ENCODE measurements at regions not wholly inside any gene's neighbourhood (a gene's known extent, or its start where the extent isn't known, plus 50 kb on each side); places are given as distances from the start of the nearest gene placed in this dataset.
"Not testable (repeated sequence)": the region's sequence is repeated elsewhere in the genome, so short reads cannot be mapped to it uniquely, and the experiment has no call there.

DNA sequence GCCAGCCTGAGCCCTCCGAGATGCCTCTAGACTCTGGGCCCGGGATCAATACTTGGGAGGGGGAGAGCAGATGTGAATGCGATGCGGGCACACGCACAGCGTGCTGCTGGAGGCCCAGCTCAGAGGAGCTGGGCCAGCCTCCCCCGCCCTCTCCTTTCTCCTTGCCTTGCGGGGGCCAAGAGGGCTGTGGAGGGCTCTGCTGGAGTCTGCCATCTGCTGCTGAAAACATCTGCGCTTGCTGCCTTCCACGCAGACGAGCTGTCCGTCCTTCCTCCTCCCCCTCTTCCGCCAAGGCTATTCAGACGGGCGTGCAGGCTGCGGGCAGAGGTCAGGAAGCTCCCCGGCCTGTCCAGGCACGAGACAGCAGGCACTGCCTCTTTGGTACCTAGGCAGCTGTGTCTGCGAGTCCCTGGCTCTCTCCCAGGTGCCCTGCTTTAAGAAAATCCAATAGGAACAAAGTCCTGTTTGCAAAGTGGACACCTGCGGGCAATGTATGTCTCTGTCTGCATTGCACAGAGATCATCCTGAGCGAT is 75.2 kb downstream of the SPRING1 start:
- Mint-ChIP-seq H3K4me1 (ENCODE audit: low read depth) (peaks cover 2% of the 10 kb centered on the region), H3K9me3 (no peaks in the 10 kb centered on the region), H3K4me3 (no peak overlapping the region), H3K27me3 (ENCODE audit: low read depth) (peaks cover 22% of the 10 kb centered on the region), H3K27ac (no peak overlapping the region), H3K36me3 (ENCODE audit: low read depth) (no peaks in the 10 kb centered on the region)

DNA sequence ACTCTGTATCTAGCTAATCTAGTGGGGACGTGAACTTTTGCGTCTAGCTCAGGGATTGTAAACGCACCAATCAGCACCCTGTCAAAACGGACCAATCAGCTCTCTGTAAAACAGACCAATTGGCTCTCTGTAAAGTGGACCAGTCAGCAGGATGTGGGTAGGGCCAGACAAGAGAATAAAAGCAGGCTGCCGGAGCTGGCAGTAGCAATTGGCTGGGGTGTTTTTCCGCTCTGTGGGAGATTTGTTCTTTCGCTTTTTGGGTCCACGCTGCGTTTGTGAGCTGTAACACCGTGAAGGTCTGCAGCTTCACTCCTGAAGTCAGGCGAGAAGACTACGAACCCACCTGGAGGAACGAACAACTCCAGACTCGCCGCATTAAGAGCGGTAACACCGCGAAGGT is 76.5 kb downstream of the SPRING1 start:
- Mint-ChIP-seq H3K36me3 (ENCODE audit: low read depth) (no peaks in the 10 kb centered on the region), H3K4me3 (no peak overlapping the region), H3K4me1 (ENCODE audit: low read depth) (peaks cover 2% of the 10 kb centered on the region), H3K9me3 (no peaks in the 10 kb centered on the region), H3K27me3 (ENCODE audit: low read depth) (peaks cover 35% of the 10 kb centered on the region), H3K27ac (no peak overlapping the region)

DNA sequence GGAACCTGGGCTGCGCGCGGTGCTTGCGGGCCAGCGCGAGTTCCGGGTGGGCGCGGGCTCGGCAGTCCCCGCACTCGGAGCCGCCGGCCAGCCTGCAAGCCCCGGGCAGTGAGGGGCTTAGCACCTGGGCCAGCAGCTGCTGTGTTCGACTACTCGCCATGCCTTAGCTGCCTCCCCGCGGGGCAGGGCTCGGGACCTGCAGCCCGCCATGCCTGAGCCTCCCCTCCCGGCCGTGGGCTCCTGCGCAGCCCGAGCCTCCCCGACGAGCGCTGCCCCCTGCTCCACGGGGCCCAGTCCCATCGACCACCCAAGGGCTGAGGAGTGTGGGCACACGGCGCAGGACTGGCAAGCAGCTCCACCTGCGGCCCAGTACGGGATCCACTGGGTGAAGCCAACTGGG is 77.1 kb downstream of the SPRING1 start:
- not testable (repeated sequence) for H3K36me3 Mint-ChIP-seq (ENCODE audit: low read depth); H3K4me1 Mint-ChIP-seq (ENCODE audit: low read depth); H3K27ac Mint-ChIP-seq; H3K9me3 Mint-ChIP-seq; H3K4me3 Mint-ChIP-seq
- peaks cover 38% of the 10 kb centered on the region for H3K27me3 Mint-ChIP-seq (ENCODE audit: low read depth)

DNA sequence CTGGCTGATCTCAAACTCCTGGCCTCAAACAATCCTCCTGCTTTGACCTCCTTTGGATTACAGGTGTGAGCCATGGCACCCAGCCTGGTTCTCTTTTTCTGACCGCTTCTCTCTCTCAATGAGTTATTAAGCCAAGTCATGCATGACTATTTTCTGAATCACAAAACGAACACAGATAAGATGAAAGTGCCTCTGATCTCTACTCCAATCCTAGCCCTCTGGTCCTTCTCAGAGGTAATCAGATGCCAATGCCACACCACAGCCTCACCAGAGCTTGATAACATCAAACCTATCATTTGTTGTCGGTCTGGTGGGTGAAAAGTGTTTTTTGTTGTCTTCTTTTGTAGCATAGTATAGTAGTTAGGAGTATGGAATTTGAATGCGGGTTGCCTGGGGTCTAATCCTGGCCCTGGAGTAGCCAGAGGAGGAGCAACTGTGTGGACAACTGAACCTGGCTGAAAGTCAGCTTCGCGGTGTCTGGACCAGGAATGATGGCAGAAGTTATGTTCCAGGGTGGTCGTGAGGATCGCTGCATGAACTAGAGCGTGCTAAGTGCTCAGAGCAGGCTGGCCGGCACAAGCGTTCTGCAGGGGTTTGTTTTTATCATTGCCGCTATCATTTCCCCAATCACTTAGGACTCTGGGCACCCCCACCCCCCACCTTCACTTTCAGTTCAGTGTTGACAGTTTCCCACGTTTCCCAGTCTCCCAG is 77.9 kb downstream of the SPRING1 start:
- Mint-ChIP-seq H3K36me3 (ENCODE audit: low read depth) (no peaks in the 10 kb centered on the region), H3K27ac (no peak overlapping the region), H3K4me1 (ENCODE audit: low read depth) (peaks cover 2% of the 10 kb centered on the region), H3K9me3 (no peaks in the 10 kb centered on the region), H3K27me3 (ENCODE audit: low read depth) (peaks cover 38% of the 10 kb centered on the region), H3K4me3 (no peak overlapping the region)

DNA sequence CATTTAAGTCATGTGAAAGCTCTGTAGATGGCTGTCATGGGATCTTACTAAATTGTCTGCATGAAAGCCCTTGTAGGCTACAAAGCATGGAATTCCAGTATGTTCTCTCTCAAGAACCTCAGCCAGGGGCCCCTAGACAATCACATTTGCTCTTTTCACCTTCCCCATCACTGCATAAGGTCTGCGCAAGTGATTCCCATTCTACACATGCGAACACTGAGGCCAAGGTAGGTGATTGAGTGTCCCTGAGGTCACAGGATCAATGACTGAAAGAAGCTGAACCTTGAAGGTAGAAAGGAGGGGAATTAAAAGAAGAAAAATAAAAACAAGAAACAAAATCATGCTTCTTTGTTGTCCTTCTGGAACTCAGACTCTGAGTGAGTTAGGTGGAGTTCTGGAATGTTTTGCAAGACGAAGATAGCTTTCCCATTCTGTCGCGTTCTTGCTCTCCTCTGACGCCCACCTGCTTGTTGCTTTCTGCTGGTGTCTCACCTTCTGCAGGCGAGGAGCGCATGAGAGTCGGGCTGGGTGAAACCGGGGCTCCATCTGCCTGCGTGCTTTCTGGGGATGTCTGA is 79.9 kb downstream of the SPRING1 start:
- H3K27me3 Mint-ChIP-seq (ENCODE audit: low read depth) = peaks cover 46% of the 10 kb centered on the region

DNA sequence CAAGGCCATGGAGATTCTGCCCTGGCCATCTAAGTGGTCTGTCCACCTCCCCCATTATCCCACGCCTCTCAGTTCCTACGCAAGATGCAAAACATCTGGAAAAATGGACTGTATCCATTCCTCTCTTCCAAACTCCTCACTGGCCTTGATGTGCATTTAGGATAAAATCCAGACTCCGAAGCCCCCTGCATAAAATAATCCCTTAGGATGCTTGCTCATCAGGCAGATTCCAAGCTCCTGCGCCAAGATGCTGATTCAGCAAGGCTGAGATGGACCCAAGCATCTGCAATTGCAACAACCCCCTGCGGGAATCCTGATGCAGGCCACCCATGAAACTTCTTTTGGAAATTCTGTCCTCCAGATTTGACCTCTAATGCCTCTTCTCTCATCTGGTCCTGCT is 81.6 kb downstream of the SPRING1 start:
- no peak overlapping the region for H3K27ac Mint-ChIP-seq
- no peak overlapping the region for H3K4me3 Mint-ChIP-seq
- H3K36me3 Mint-ChIP-seq (ENCODE audit: low read depth) = no peaks in the 10 kb centered on the region
- H3K9me3 Mint-ChIP-seq = no peaks in the 10 kb centered on the region
- peaks cover 2% of the 10 kb centered on the region for H3K4me1 Mint-ChIP-seq (ENCODE audit: low read depth)
- peaks cover 55% of the 10 kb centered on the region for H3K27me3 Mint-ChIP-seq (ENCODE audit: low read depth)

More for the DNA sequence above, 79.9 kb downstream of the SPRING1 start:
- Mint-ChIP-seq H3K4me3 (no peak overlapping the region), H3K27ac (no peak overlapping the region), H3K9me3 (no peaks in the 10 kb centered on the region), H3K4me1 (ENCODE audit: low read depth) (peaks cover 2% of the 10 kb centered on the region), H3K36me3 (ENCODE audit: low read depth) (no peaks in the 10 kb centered on the region)

DNA sequence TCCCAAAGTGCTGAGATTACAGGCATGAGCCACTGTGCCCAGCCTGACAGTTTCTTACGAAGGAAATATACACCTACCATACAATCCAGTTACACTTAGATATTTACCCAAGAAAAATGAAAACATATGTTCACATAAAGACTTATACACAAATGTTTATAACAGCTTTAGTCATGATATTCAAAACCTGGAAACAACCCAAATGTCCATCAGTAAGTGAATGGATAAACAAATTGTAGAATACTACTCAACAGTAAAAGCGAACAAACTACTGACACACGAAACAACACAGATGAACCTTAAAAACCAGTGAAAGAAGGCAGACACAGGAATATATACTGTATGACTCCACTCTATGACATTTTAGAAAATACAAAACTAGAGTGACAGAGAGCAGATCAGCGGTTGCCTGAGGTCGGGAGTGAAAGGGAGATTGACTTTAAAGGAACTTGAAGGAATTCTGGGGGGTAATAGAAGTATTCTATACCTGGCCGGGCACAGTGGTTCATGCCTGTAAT is 83.6 kb downstream of the SPRING1 start:
- Mint-ChIP-seq H3K4me1 (ENCODE audit: low read depth) (peaks cover 8% of the 10 kb centered on the region), H3K36me3 (ENCODE audit: low read depth) (no peaks in the 10 kb centered on the region), H3K27me3 (ENCODE audit: low read depth) (peaks cover 61% of the 10 kb centered on the region), H3K9me3 (peaks cover 3% of the 10 kb centered on the region), H3K27ac (no peak overlapping the region), H3K4me3 (no peak overlapping the region)

DNA sequence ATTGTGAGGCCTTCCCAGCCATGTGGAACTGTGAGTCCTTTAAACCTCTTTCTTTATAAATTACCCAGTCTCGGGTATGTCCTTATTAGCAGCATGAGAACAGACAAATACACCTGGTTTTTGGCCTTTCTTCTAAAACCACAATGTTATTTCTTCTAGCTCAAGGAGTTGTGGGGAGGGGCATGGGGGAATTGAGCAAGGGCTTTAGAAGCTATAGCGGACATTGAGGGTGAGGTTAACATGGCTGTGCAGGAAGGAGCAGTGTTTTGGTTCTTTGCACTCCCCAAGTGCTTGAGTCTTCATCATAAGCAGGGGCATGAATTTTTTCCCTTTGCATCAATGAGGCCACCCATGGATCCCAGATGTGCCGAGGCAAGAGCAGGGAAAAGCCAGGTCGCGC is 86.8 kb downstream of the SPRING1 start:
- Mint-ChIP-seq H3K4me1 (ENCODE audit: low read depth) (peaks cover 12% of the 10 kb centered on the region), H3K4me3 (no peak overlapping the region), H3K27ac (no peak overlapping the region), H3K36me3 (ENCODE audit: low read depth) (no peaks in the 10 kb centered on the region), H3K27me3 (ENCODE audit: low read depth) (peaks cover 36% of the 10 kb centered on the region), H3K9me3 (peaks cover 6% of the 10 kb centered on the region)

DNA sequence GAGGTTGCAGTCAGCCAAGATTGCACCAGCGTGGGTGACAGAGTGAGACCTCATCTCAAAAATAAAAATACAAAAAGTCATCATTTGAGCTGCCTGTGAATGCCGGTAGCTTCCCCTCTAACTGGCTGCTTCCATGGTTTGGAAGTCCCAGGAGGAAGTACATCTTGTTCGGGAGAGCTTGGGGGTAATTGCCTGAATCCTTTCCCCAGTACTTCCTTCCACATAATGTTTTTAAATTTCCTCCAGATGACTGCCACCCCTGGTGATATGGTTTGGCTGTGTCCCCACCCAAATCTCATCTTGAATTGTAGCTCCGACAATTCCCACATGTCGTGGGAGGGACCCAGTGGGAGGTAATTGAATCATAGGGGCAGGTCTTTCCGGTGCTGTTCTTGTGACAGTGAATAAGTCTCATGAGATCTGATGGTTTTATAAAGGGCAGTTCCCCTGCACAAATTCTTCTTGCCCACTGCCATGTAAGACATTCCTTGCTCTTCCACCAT is 87.2 kb downstream of the SPRING1 start:
- Mint-ChIP-seq H3K27ac (no peak overlapping the region), H3K4me1 (ENCODE audit: low read depth) (peaks cover 12% of the 10 kb centered on the region), H3K36me3 (ENCODE audit: low read depth) (no peaks in the 10 kb centered on the region), H3K9me3 (peaks cover 6% of the 10 kb centered on the region), H3K27me3 (ENCODE audit: low read depth) (peaks cover 39% of the 10 kb centered on the region), H3K4me3 (no peak overlapping the region)

DNA sequence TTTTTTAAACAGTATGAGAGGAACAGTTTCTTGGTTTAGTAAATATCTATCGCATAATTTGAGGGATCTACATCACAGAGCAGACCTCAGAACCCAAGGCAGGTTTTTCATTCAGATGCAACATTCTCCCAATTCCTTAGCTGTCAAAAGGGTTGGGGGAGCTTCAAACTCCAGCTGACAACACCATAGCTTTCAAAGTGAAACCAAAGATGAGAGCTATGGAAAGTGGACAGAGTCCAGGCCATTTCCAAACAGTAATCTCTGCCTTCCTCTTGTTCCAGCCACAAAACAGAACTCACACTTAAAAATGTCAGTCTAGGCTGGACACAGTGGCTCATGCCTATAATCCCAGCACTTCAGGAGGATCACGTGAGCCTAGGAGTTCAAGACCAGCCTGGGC is 87.8 kb downstream of the SPRING1 start:
- peaks cover 40% of the 10 kb centered on the region for H3K27me3 Mint-ChIP-seq (ENCODE audit: low read depth)
- H3K27ac Mint-ChIP-seq = no peak overlapping the region
- no peak overlapping the region for H3K4me3 Mint-ChIP-seq
- H3K9me3 Mint-ChIP-seq = peaks cover 7% of the 10 kb centered on the region
- H3K36me3 Mint-ChIP-seq (ENCODE audit: low read depth) = no peaks in the 10 kb centered on the region
- H3K4me1 Mint-ChIP-seq (ENCODE audit: low read depth) = peaks cover 12% of the 10 kb centered on the region

DNA sequence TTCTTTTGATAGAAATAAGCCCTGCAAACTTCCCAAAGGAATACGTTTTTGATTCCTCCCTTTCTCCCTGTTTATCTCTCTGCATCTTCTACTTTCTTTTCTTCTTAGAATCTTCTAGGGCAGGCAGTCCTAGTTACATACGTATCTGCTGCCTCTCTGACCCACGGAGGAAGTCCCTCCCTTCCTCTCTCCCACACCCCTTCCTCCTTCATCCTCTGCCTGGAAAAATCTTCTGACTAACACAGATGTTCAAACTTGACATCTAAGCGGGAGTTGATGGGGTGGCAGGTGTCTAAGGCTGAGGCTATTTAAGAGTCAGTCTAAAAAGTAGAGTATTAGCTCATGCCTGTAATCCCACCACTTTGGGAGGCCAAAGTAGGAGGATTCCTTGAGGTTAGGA is 88.6 kb downstream of the MAP1LC3B2 start:
- Mint-ChIP-seq H3K4me1 (ENCODE audit: low read depth) (peaks cover 13% of the 10 kb centered on the region), H3K9me3 (peaks cover 22% of the 10 kb centered on the region), H3K4me3 (no peak overlapping the region), H3K36me3 (ENCODE audit: low read depth) (no peaks in the 10 kb centered on the region), H3K27me3 (ENCODE audit: low read depth) (peaks cover 34% of the 10 kb centered on the region), H3K27ac (no peak overlapping the region)

DNA sequence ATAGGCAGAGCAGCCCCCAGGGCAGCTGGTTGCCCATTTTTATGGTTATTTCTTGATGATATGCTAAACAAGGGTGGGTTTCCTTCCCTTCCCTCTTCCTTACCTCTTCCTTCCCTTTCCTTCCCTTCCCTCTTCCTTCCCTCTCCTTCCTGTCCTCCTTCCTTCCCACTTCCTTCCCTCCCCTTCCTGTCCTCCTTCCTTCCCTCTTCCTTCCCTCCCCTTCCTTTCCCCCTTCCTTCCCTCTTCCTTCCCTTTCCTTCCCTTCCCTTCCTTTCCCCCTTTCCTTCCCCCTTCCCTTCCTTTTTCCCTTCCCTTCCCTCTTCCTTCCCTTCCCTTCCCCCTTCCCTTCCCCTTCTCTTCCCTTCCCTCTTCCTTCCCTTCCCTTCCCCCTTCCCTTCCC is 87.7 kb downstream of the MAP1LC3B2 start:
- H3K27ac Mint-ChIP-seq = no peak overlapping the region
- H3K4me3 Mint-ChIP-seq = no peak overlapping the region
- H3K9me3 Mint-ChIP-seq = peaks cover 23% of the 10 kb centered on the region
- peaks cover 30% of the 10 kb centered on the region for H3K27me3 Mint-ChIP-seq (ENCODE audit: low read depth)
- peaks cover 14% of the 10 kb centered on the region for H3K4me1 Mint-ChIP-seq (ENCODE audit: low read depth)
- no peaks in the 10 kb centered on the region for H3K36me3 Mint-ChIP-seq (ENCODE audit: low read depth)

DNA sequence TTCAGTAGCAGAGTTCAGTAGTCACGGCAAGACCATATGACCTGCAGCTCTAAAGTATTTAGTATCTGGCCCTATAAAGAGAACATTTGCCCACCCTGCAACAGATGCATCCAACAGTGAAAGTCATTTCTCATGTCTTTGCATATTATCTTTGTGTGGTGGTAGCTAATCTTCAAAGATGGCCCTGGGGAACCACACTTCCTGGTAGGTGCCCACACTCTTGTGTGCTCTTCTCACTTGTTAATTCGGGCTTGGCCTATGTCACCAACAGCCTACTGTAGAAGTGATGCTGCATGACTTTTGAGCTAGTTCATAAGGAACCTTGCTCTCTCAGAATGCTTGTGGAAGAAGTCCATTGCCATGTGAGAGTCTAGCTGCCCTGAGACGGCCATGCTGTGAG is 85.6 kb downstream of the MAP1LC3B2 start:
- H3K27ac Mint-ChIP-seq = no peak overlapping the region
- no peaks in the 10 kb centered on the region for H3K36me3 Mint-ChIP-seq (ENCODE audit: low read depth)
- peaks cover 9% of the 10 kb centered on the region for H3K4me1 Mint-ChIP-seq (ENCODE audit: low read depth)
- H3K4me3 Mint-ChIP-seq = no peak overlapping the region
- H3K27me3 Mint-ChIP-seq (ENCODE audit: low read depth) = peaks cover 14% of the 10 kb centered on the region
- peaks cover 23% of the 10 kb centered on the region for H3K9me3 Mint-ChIP-seq

DNA sequence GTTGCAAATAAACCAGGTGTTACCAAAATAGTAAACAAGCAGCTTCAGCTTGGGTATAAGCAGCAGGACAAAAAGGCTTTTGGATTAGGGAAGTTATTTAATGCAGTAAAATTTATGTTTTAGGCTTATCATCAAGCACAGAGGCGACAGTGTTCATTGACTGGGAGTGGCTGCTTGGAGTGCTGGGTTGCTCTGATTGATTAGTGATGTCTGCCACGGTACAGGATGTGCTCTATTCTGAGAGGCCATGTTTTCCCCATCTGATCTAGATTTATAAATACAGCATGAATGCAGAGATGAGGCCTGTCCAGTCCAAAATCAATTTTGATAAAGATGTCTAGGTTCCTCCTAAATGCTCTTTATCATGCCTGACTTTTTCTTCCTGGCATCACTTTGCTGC is 83.5 kb downstream of the MAP1LC3B2 start:
- H3K4me3 Mint-ChIP-seq = no peak overlapping the region
- peaks cover 17% of the 10 kb centered on the region for H3K9me3 Mint-ChIP-seq
- H3K27me3 Mint-ChIP-seq (ENCODE audit: low read depth) = peaks cover 12% of the 10 kb centered on the region
- H3K27ac Mint-ChIP-seq = no peak overlapping the region
- H3K4me1 Mint-ChIP-seq (ENCODE audit: low read depth) = peaks cover 6% of the 10 kb centered on the region
- no peaks in the 10 kb centered on the region for H3K36me3 Mint-ChIP-seq (ENCODE audit: low read depth)

DNA sequence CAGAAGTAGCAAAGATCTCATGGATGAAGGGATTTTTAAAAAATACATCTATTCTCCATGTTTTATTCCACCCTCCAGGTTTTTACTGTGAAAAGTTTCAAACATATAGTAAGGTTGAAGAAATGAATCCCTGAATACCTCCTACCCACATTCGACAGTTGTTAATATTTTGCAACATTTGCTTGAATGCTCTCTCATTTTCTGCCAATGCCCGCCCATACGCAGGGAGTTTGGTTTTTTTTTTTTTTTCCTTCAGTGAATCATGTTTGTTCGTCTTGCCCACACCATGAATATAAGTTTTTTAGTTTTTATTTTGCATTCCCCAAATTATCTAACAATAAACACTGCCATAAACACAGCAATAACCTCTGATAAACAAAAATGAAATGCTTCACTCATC is 82.9 kb downstream of the MAP1LC3B2 start:
- H3K4me3 Mint-ChIP-seq = no peak overlapping the region
- H3K36me3 Mint-ChIP-seq (ENCODE audit: low read depth) = no peaks in the 10 kb centered on the region
- peaks cover 3% of the 10 kb centered on the region for H3K4me1 Mint-ChIP-seq (ENCODE audit: low read depth)
- H3K27me3 Mint-ChIP-seq (ENCODE audit: low read depth) = peaks cover 12% of the 10 kb centered on the region
- peaks cover 17% of the 10 kb centered on the region for H3K9me3 Mint-ChIP-seq
- H3K27ac Mint-ChIP-seq = no peak overlapping the region
